Lower lobe of right lung (tissue), 2 donors: ENCODE measurements at regions not wholly inside any gene's neighbourhood (a gene's known extent, or its start where the extent isn't known, plus 50 kb on each side); places are given as distances from the start of the nearest gene placed in this dataset.

Experiments used
- ATAC-seq, 2 donors: fragments of 200-7000 bp; cut with Tn5 transposase; one replicate each; pipeline ENCODE4 v1.9.1; 2020 to 2022; ENCODE audit warnings: mild to moderate bottlenecking in 2 of 2, moderate library complexity in 2 of 2
- DNase-seq: peaks from one replicate; pipeline ENCODE4 v3.0.0-alpha.2; 2020
- H3K27ac ChIP-seq: fragments of 200-600 bp; one replicate; pipeline ENCODE4 v1.8.0; 2022
- H3K27me3 ChIP-seq: fragments of 200-600 bp; one replicate; pipeline ENCODE4 v1.8.0; 2022; ENCODE audit warnings: low read depth
- H3K36me3 ChIP-seq: fragments of 200-600 bp; one replicate; pipeline ENCODE4 v1.8.0; 2022; ENCODE audit warnings: mild to moderate bottlenecking
- H3K4me1 ChIP-seq: fragments of 200-600 bp; one replicate; pipeline ENCODE4 v1.8.0; 2022
- H3K4me3 ChIP-seq: fragments of 200-600 bp; one replicate; pipeline ENCODE4 v1.8.0; 2022; ENCODE audit warnings: mild to moderate bottlenecking
- H3K9me3 ChIP-seq: fragments of 200-600 bp; one replicate; pipeline ENCODE4 v1.8.0; 2022
- CTCF ChIP-seq: fragments of 200-600 bp; IDR thresholded peaks from one replicate; pipeline ENCODE4 v1.8.0; 2022; ENCODE audit warnings: antibody characterized with exemption, mild to moderate bottlenecking
- intact Hi-C: fragments of 100-400 bp; cut with DNase I; formaldehyde crosslinking; loops from one replicate; pipeline ENCODE4 v1.11.0; 2022
- donor health status: DM: no; HTN: yes; CAD: no; lungs with severe emphysema.

GRCh38 chrX:21276736-21277433 lies 97.3 kb upstream of the CNKSR2 start:
- H3K9me3 ChIP-seq = no peaks in the 10 kb centered on the region
- H3K4me3 ChIP-seq = no peak overlapping the region
- no peak for TF ChIP-seq CTCF
- no peaks in the 10 kb centered on the region for H3K4me1 ChIP-seq
- ATAC-seq (no peak), DNase-seq (no peak)
- no peaks in the 10 kb centered on the region for H3K36me3 ChIP-seq
- H3K27ac ChIP-seq = no peak overlapping the region
- intact Hi-C loops = no loop called here
- H3K27me3 ChIP-seq = no peaks in the 10 kb centered on the region

GRCh38 chrX:21289232-21289631 lies 85.0 kb upstream of the CNKSR2 start:
- TF ChIP-seq CTCF = no peak
- H3K36me3 ChIP-seq = no peaks in the 10 kb centered on the region
- no peak overlapping the region for H3K4me3 ChIP-seq
- no peak for ATAC-seq
- no peak for DNase-seq
- no peaks in the 10 kb centered on the region for H3K27me3 ChIP-seq
- no peak overlapping the region for H3K27ac ChIP-seq
- H3K9me3 ChIP-seq = no peaks in the 10 kb centered on the region
- H3K4me1 ChIP-seq = no peaks in the 10 kb centered on the region
- intact Hi-C loops = no loop called here

GRCh38 chrX:21295246-21295820 lies 78.9 kb upstream of the CNKSR2 start:
- no peaks in the 10 kb centered on the region for H3K36me3 ChIP-seq
- H3K4me1 ChIP-seq = no peaks in the 10 kb centered on the region
- no peak overlapping the region for H3K27ac ChIP-seq
- no peaks in the 10 kb centered on the region for H3K9me3 ChIP-seq
- no peaks in the 10 kb centered on the region for H3K27me3 ChIP-seq
- ATAC-seq (no peak), DNase-seq (no peak)
- intact Hi-C loops = no loop called here
- TF ChIP-seq CTCF = no peak
- no peak overlapping the region for H3K4me3 ChIP-seq

GRCh38 chrX:21305799-21306336 lies 68.3 kb upstream of the CNKSR2 start:
- Histone ChIP-seq H3K27ac (no peak overlapping the region), H3K9me3 (no peaks in the 10 kb centered on the region), H3K4me3 (no peak overlapping the region), H3K36me3 (no peaks in the 10 kb centered on the region), H3K27me3 (no peaks in the 10 kb centered on the region), H3K4me1 (no peaks in the 10 kb centered on the region)
- DNase-seq = no peak
- TF ChIP-seq CTCF = no peak
- intact Hi-C loops = no loop called here
- ATAC-seq = no peak

- Histone ChIP-seq H3K4me3 (no peak overlapping the region), H3K27ac (no peak overlapping the region), H3K9me3 (no peaks in the 10 kb centered on the region), H3K4me1 (no peaks in the 10 kb centered on the region), H3K36me3 (no peaks in the 10 kb centered on the region), H3K27me3 (no peaks in the 10 kb centered on the region)
- intact Hi-C loops = no loop called here
- TF ChIP-seq CTCF = no peak
- no peak for ATAC-seq
- DNase-seq = no peak
Observed at GRCh38 chrX:21319323-21319722, 54.9 kb upstream of the CNKSR2 start.
